HG03045 (cell line): ENCODE measurements at regions not wholly inside any gene's neighbourhood (a gene's known extent, or its start where the extent isn't known, plus 50 kb on each side); places are given as distances from the start of the nearest gene placed in this dataset.
"Not testable (repeated sequence)": the region's sequence is repeated elsewhere in the genome, so short reads cannot be mapped to it uniquely, and the experiment has no call there.

Experiments
- ATAC-seq: cut with Tn5 transposase; IDR thresholded peaks from one replicate; pipeline ENCODE4 v1.9.1; 2021; ENCODE audit warnings: mild to moderate bottlenecking, moderate library complexity; ENCODE audit not compliant: unreplicated experiment

GRCh38 chr7:76926416-76926815 is 105.7 kb downstream of the SPDYE17 start:
- ATAC-seq, result not testable (repeated sequence)

DNA sequence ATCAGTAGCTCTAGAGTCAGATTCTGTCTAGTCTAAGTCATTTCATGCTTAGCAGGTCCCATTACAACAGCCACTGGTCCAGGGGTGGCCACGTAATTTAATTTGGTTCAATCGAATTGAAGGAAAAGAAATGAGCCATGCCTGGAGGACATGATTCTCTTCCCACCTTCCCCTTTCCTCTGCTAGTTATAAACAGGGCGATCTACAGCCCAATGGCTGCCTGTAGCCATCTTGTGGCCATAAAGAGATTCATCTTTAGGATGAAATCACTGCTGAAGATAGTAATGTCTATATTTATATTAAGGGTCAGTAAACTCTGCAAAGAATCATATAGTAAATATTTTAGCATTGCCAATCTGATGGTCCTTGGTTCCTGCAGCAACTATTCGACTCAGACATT is 107.4 kb downstream of the SPDYE17 start:
- not testable (repeated sequence) for ATAC-seq

- ATAC-seq, result not testable (repeated sequence)
Measured at GRCh38 chr7:76918619-76919018, 113.5 kb downstream of the SPDYE17 start.

DNA sequence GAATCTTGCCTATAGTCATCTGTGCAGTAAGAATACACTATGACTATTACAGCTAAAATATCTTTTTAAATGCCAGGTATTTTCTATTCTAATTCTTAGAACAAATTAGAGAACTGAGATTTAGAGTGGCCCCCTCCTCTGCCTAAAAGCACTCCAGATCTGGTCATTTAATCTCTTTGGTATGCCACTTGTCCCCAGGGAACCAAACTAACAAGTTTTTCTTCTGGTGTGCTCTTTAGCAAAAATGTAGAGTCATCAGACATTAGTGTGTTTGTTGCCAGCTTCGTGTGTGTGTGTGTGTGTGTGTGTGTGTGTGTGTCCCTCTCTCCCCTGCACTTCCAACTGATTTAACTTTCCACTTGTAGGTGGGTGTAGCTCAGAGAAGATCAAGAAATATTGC is 117.8 kb downstream of the SPDYE17 start:
- ATAC-seq, result not testable (repeated sequence)

- ATAC-seq, result peak; percentile 47
Measured at GRCh38 chr7:76912011-76912814, 119.9 kb downstream of the SPDYE17 start.

DNA sequence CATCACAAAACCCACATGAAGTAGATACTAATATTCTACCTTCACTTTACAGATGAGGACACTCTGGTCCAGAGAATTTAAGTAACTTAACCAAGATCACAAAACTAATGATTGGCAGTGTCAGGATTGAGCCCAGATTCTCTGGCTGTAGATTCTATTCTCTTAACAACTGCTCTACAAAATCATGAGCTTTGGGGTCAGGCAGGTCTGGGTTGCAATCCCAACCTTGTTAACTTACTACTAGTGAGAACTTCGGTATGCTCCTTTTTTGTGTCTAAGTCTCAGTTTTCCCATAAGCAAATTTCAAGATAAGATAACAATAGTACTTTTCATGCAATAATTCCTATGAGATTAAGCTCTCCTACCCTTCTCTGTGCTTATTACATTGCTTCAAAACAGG is 127.5 kb downstream of the SPDYE17 start:
- not testable (repeated sequence) for ATAC-seq

GRCh38 chr7:76901944-76902710 is 130.0 kb downstream of the SPDYE17 start:
- ATAC-seq, result not testable (repeated sequence)

DNA sequence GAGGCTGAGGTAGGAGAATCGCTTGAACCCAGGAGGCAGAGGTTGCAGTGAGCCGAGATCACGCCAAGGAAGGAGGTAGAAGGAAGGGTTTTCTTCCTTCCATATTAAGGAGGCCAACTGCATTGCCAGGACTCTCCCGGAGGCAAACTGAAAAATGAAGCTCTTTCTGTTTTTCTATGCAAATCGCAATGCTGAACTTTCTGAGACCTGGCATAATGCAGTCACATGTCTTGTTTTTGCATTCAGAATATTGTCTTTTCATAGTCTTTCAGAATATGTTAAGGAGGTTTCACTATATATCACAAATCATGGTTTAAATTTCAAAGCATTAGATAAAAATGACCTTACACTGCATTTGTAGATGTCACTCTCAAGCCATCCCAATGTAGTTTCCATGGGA is 133.4 kb downstream of the SPDYE17 start:
- ATAC-seq, result not testable (repeated sequence)

DNA sequence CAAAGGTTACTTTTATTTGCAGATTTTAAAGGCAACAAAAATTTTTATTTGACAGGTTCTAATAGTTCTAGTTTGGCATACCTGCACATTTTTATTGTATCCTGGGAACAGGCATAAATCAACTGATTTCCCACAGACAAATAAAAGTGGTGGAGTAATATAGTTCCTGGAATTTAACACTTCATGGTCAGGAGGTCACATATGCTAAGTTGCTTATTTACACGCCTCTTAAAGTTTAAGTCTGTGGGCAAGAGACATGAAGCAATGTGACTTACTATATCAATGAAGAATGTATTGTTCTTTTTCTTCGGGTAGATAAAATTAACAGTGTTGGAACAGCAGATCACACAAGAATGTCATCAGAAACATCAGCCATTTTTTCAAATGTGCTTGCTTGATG is 135.2 kb downstream of the SPDYE17 start:
- not testable (repeated sequence) for ATAC-seq

GRCh38 chr7:76895696-76896095 is 136.5 kb downstream of the SPDYE17 start:
- ATAC-seq, result not testable (repeated sequence)

- not testable (repeated sequence) for ATAC-seq
Measured at GRCh38 chr7:76891771-76892170, 140.4 kb downstream of the SPDYE17 start.

GRCh38 chr7:76879733-76880288 is 152.3 kb downstream of the SPDYE17 start:
- ATAC-seq, result not testable (repeated sequence)

GRCh38 chr7:76875760-76876159 is 156.4 kb downstream of the SPDYE17 start:
- not testable (repeated sequence) for ATAC-seq

DNA sequence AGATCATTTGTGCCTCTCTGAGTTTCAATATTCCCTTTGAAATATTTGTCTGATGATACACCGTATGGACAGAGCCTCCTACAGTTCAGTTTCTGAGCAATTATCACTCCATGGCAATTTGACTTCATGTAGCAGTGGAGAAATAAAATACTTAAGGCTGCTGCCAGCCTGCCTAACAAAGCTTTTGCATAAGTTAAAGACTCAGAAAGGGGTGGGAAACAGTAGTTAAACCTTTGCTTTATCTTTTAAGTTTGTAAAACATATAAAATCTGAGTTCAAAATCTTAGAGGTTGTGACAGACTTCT is 161.7 kb downstream of the SPDYE17 start:
- ATAC-seq, result not testable (repeated sequence)

GRCh38 chr7:76867364-76867889 is 164.7 kb downstream of the SPDYE17 start:
- ATAC-seq, result not testable (repeated sequence)

DNA sequence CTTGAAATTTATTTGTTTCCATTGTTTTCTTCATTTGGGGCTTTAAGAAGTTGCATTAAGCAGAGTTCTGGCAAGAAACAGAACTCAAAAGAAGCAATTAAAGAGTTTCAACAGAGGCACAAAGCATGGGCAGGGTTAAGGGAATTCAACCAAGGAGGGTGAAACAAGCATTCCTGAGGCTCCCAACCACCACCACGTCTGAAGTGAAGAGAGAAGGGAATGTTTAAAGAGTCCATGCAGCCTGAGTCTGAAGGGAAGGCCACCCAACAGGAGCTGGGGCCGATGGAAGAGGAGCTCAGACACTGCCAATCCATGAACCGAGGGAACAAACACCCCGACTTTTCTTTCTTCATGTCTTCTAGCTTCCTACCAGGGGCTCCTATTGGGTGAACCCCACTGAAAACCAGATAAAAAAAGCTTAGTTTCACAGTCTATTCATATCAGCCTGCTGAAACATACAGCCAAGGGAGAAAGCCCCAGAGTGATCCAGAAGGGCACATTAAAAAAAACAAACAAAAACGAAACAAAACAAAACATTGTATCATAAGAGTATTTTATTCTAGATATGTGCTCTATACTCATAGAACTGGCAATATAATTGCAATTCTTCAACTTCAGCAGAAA is 168.9 kb downstream of the SPDYE17 start:
- not testable (repeated sequence) for ATAC-seq

- not testable (repeated sequence) for ATAC-seq
Measured at GRCh38 chr7:76862241-76862640, 169.9 kb downstream of the SPDYE17 start.

GRCh38 chr7:76859933-76860332 is 172.2 kb downstream of the SPDYE17 start:
- not testable (repeated sequence) for ATAC-seq

DNA sequence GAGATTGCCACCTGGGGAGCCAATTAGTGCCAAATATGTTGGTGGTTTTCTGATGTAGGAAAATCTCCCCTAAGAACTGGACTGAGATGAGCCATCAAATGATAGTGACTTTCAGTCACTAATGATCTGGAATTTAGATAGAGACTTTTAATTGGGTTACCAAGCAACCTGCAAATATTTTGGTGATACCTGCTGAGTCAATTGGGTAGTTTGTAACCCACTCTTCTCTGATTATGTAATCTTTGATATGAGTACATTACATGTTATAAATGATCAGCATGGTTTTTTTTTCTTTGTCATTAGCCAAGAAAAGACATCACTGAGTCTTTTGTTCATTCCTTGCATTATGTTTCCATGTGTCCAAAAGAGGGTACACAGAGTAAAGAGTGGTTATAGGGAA is 177.5 kb downstream of the SPDYE17 start:
- not testable (repeated sequence) for ATAC-seq

DNA sequence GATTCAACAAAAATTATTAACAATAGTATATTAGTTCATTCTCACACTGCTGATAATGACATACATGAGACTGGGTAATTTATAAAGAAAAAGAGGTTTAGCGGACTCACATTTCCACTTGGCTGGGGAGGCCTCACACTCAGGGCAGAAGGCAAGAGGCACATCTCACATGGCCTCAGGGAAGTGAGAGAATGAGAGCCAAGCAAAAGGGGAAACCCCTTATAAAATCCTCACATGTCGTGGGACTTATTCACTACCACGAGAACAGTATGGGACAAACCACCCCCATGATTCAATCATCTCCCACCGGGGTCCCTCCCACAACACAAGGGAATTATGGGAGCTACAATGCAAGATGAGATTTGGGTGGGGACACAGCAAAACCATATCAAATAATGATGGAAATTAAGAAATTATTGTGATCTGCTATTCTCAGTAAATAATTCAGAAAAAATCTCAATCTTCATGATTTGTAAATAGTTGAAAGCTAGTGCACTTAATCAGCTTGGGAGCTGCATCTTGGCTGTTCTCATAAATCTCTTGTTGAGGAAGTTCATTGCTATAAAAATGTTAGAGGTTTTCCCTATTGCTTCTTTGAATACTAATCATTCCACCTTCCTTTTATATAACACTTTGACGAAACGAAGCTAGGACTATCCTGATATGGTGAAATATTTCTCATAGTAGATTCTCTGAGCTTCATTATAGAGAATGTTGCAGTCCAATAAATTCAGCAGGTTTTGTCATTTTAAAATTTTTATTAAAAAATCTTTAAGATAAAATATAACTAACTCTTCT is 179.2 kb downstream of the SPDYE17 start:
- ATAC-seq, result not testable (repeated sequence)
